RWPE2 (cell line): ENCODE measurements at regions not wholly inside any gene's neighbourhood (a gene's known extent, or its start where the extent isn't known, plus 50 kb on each side); places are given as distances from the start of the nearest gene placed in this dataset.

Experiments used
- ATAC-seq: fragments of 200-7000 bp; cut with Tn5 transposase; 3 replicates; pipeline ENCODE4 v1.9.1; 2021; ENCODE audit warnings: low read depth
- DNase-seq: peaks from one replicate; pipeline ENCODE4 v3.0.0-alpha.2; 2020; ENCODE audit warnings: low spot score
- H3K27ac ChIP-seq: fragments of 450-650 bp; 2 replicates; pipeline ENCODE4 v1.5.1; 2017; ENCODE audit warnings: mild to moderate bottlenecking; ENCODE audit not compliant: poor library complexity, severe bottlenecking
- H3K27me3 ChIP-seq: fragments of 250-450 bp; sonication (Bioruptor Pico); 2 replicates; pipeline ENCODE4 v1.5.1; 2021; ENCODE audit warnings: mild to moderate bottlenecking, moderate library complexity; ENCODE audit not compliant: insufficient read depth, poor library complexity, severe bottlenecking
- H3K36me3 ChIP-seq: fragments of 250-450 bp; sonication (Bioruptor Pico); 2 replicates; pipeline ENCODE4 v1.5.1; 2020; ENCODE audit warnings: low read depth, mild to moderate bottlenecking, moderate library complexity
- H3K4me1 ChIP-seq: fragments of 250-450 bp; sonication (Bioruptor Pico); 2 replicates; pipeline ENCODE4 v1.5.1; 2021; ENCODE audit warnings: mild to moderate bottlenecking, moderate library complexity; ENCODE audit not compliant: insufficient read depth, poor library complexity, severe bottlenecking
- H3K4me3 ChIP-seq: fragments of 250-450 bp; sonication (Bioruptor Pico); 2 replicates; pipeline ENCODE4 v1.5.1; 2021; ENCODE audit warnings: mild to moderate bottlenecking, moderate library complexity; ENCODE audit not compliant: severe bottlenecking
- H3K9me3 ChIP-seq: fragments of 250-450 bp; sonication (Bioruptor Pico); 2 replicates; pipeline ENCODE4 v1.5.1; 2021; ENCODE audit warnings: mild to moderate bottlenecking, moderate library complexity; ENCODE audit not compliant: severe bottlenecking
- TF ChIP-seq, protein P1 (sequence below): fragments of 450-650 bp; IDR thresholded peaks from one replicate; pipeline ENCODE4 v1.5.1; 2017; ENCODE audit warnings: mild to moderate bottlenecking, moderate library complexity; ENCODE audit not compliant: poor library complexity, severe bottlenecking

DNA sequence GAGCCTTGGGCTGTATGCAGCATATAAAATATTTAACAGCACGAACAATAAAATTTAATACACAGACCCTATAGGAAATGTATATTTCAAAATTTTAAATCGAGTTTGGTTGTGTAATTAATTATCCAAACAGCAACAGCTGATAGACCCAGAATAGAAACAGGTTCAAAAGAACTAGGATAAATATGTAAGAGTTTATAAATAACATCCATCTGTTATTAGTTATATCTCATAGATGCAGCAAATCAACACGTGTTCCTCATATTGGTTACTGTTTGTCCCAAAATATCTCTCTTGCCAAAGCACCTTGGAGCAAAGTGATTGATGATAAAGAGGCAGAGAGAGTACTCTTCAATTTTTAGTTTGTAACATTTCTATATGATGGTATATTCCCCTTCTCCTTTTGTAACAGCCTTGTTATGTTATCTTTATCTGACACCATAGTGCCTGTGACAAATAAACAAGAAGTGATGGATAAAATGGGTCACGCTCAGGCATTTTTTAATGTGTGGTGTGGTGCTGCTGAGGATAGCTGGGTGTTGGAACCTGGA, 260.6 kb upstream of the NBEA start:
- Histone ChIP-seq H3K27ac (no peak overlapping the region), H3K36me3 (no peaks in the 10 kb centered on the region), H3K27me3 (no peaks in the 10 kb centered on the region), H3K9me3 (no peaks in the 10 kb centered on the region), H3K4me1 (peaks cover 4% of the 10 kb centered on the region), H3K4me3 (no peak overlapping the region)
- DNase-seq (no peak), ATAC-seq (no peak)
- TF ChIP-seq, protein P1, sequence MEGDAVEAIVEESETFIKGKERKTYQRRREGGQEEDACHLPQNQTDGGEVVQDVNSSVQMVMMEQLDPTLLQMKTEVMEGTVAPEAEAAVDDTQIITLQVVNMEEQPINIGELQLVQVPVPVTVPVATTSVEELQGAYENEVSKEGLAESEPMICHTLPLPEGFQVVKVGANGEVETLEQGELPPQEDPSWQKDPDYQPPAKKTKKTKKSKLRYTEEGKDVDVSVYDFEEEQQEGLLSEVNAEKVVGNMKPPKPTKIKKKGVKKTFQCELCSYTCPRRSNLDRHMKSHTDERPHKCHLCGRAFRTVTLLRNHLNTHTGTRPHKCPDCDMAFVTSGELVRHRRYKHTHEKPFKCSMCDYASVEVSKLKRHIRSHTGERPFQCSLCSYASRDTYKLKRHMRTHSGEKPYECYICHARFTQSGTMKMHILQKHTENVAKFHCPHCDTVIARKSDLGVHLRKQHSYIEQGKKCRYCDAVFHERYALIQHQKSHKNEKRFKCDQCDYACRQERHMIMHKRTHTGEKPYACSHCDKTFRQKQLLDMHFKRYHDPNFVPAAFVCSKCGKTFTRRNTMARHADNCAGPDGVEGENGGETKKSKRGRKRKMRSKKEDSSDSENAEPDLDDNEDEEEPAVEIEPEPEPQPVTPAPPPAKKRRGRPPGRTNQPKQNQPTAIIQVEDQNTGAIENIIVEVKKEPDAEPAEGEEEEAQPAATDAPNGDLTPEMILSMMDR, result no peak

DNA sequence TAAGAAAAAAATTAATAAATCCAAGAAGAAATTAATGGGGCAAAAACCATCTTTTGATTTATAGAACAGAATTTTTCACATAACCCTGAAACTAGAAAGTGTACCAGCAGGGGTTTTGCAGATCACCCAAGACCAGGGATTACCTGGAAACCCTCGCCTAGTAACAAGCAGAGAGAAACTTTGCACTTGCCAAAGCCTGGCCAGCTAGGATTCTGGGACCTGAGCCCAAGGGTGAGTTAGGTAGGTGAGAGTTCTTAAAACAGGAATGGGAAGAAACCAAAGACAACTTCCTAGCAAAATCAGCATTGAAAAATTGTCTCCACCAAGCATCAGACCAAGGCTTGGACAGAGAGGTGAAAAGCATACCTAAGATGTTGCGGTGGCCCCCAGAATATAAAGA, 247.0 kb upstream of the NBEA start:
- H3K27ac ChIP-seq, result no peak overlapping the region
- no peaks in the 10 kb centered on the region for H3K27me3 ChIP-seq
- no peaks in the 10 kb centered on the region for H3K9me3 ChIP-seq
- no peak overlapping the region for H3K4me3 ChIP-seq
- H3K4me1 ChIP-seq, result no peaks in the 10 kb centered on the region
- no peaks in the 10 kb centered on the region for H3K36me3 ChIP-seq
- TF ChIP-seq, protein P1, result no peak
- ATAC-seq (no peak), DNase-seq (no peak)

DNA sequence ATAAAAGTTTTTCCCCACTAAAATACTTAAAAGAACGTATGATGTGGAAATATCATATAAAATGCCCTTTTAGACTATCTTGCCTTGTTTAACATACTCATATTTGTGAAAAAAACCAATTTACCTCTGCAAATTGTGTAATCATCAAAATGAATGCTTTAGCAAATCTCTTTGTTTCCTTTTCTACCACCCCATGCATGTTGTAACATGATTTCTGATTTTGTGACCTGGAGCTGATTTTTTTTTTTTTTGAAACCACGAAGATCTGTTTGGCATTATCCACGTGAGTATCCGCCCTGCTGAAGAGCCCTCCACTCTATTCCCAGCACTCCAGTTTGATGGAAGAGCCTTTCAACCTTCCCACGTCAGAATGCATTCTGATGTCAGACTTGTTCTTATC, 245.8 kb upstream of the NBEA start:
- no peak overlapping the region for H3K4me3 ChIP-seq
- H3K27me3 ChIP-seq, result no peaks in the 10 kb centered on the region
- no peaks in the 10 kb centered on the region for H3K9me3 ChIP-seq
- DNase-seq (no peak), ATAC-seq (no peak)
- TF ChIP-seq, protein P1, result no peak
- H3K4me1 ChIP-seq, result no peaks in the 10 kb centered on the region
- H3K27ac ChIP-seq, result no peak overlapping the region
- H3K36me3 ChIP-seq, result no peaks in the 10 kb centered on the region

DNA sequence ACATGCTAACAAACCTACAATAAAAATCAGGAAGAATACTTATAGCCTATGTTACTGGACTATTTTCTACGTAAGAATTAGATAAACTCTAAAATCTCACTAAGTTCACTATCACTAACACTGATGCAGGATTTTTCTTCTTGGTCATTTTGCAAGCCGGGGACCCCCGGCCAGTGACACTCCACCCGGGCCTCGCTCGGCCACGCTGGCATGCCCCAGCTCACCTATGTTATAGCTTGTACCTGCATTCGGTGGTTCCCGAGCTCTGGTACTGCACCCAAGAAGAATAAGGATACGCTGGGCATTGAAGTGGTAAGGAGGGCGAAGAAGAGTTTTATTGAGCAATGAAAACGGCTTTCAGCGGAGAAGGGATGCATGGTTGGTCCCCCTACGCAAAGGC, 245.3 kb upstream of the NBEA start:
- no peak overlapping the region for H3K27ac ChIP-seq
- no peaks in the 10 kb centered on the region for H3K36me3 ChIP-seq
- H3K27me3 ChIP-seq, result no peaks in the 10 kb centered on the region
- DNase-seq (no peak), ATAC-seq (no peak)
- TF ChIP-seq, protein P1, result no peak
- no peaks in the 10 kb centered on the region for H3K9me3 ChIP-seq
- no peak overlapping the region for H3K4me3 ChIP-seq
- H3K4me1 ChIP-seq, result no peaks in the 10 kb centered on the region

DNA sequence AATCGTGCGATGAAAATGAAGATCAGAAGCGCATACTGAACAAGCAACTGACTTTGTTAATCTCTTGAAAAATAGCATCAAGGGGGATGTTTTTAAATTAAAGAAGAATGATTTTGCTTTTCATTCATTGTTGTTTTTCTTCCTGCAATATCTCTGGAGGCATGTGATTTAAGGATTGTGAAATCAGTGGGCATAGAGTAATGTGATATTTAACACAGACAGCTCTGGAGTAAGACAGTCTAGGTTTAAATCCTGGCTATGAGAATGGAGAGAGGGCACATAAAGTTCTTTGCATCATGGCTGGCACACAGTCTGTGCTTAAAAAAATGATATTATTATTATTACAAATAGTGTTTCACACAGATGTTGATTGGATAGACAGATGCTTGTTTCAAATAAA, 243.1 kb upstream of the NBEA start:
- H3K27me3 ChIP-seq, result no peaks in the 10 kb centered on the region
- TF ChIP-seq, protein P1, result no peak
- no peak overlapping the region for H3K4me3 ChIP-seq
- H3K36me3 ChIP-seq, result no peaks in the 10 kb centered on the region
- H3K4me1 ChIP-seq, result no peaks in the 10 kb centered on the region
- ATAC-seq (no peak), DNase-seq (no peak)
- H3K27ac ChIP-seq, result no peak overlapping the region
- no peaks in the 10 kb centered on the region for H3K9me3 ChIP-seq
